ENCODE measurements at regions not wholly inside any gene's neighbourhood (a gene's known extent, or its start where the extent isn't known, plus 50 kb on each side); places are given as distances from the start of the nearest gene placed in this dataset.

DNA sequence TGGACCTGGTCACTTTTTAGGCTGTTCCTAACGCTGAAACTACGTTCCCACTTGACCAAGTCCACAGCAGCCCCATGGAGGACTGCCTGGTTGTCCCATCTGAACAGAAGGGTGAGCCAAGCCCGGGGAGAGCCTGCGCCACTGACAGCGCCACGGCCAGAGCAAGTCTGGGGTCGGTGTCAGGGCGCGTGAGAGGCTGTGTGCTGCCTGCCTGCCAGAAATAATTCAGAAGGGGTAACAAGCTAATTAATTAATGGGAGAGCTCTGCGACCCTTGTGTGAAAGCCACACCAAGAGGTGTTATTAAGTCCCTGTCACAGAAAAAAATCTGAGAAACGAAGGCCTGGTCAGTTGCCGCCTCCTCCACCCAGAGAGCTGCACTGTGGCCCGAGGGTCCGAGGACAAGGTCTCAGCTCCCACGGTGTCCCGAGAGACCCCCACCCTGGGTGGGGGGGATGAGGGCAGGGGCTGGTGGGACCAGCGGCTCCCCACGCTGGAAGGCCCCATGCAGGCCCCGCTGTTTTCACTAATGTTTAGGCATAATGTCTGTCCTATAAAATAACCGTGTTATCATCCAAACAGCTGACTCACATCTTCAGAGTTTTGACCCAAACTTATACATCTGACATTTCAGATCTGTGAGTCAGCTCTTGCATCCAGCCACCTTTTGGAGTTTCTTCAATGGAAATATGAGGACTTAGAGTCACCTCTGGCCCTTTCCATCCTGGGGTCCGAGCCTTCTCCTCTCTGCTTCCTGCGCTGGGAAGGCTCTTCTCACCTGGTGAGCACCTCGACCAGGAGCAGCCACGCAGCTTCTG lies 58.5 kb downstream of the DLL1 start:
- DNase-seq (ENCODE audit: low read depth in 2 of 2), result no peak

DNA sequence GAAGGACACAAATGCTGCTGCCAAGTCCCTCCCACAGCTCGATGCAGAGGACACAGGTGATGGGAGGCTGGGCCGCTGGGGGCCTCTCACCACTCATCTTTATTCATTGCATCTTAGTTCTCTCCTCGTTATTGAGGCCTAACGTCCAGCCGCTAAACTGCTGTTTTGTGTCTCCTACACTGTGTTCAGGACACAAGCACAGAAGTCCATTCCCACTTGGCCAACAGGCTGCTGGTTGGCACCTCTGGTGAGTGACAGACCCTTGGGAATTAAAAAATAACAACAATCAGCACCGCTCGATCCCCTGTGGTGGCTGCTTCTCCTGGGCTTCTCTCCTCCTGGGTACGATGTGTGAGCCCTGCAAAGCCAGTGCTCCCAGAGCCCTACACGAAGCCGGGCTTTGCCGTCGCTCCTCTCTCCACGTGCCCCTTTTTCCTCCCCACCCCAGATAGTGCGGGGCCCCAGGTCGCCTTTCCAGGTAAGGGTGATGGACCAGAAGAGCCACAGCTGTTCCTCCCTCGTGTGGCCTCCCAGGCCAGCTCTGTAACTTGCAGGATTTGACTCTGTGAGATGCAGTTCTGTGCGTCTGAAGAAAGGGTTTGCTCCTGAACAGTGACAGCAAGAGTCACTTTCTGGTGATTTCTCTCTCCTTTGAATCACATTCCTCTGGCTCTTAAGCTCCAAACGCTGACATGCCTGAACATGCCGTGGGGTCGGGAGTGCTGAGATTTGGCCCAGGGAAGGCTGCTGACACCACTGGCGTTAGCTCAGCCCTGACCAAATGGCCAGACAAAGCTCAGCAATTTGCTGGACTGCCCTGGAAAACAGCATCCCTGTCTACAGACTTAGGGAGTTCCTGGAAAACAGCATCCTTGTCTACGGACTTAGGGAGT lies 59.3 kb downstream of the DLL1 start:
- DNase-seq (ENCODE audit: low read depth in 2 of 2), result no peak

DNA sequence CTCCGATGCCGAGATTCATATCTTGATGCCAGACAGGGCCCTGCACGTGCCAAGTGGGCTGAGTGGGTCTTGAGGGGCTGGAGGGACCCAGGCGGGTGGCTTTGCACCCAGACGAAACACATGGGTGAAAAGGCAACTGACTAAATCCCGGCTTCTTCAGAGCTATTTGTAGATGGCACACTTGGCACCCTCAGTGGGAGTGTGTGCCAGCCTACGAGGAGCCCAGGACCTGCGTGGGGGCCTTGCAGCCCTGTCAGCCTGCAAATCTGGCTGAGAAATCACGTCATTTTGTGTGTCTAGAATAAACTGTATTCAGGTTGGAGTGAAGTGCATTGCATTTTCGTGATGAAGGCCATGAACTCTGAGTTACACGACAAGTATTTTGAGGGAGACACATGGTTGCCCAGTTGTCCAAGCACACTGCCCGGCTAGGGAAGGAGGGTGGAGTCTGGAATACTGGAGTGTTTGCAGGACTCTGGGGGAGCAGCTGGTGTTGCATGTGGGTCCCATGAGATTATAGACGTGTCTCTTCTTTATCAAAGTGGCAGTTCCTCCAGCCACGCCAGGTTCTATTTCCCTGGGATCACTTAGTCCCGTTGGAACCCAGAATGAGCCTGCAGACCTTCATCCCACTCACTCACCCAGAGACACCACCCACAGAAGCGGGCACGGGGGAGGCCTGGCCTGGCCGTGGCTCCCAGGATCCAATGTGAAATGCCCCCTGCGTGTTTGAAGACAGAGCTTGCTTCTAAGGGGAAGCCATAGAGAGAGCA lies 60.2 kb downstream of the DLL1 start:
- DNase-seq (ENCODE audit: low read depth in 2 of 2), result no peak

DNA sequence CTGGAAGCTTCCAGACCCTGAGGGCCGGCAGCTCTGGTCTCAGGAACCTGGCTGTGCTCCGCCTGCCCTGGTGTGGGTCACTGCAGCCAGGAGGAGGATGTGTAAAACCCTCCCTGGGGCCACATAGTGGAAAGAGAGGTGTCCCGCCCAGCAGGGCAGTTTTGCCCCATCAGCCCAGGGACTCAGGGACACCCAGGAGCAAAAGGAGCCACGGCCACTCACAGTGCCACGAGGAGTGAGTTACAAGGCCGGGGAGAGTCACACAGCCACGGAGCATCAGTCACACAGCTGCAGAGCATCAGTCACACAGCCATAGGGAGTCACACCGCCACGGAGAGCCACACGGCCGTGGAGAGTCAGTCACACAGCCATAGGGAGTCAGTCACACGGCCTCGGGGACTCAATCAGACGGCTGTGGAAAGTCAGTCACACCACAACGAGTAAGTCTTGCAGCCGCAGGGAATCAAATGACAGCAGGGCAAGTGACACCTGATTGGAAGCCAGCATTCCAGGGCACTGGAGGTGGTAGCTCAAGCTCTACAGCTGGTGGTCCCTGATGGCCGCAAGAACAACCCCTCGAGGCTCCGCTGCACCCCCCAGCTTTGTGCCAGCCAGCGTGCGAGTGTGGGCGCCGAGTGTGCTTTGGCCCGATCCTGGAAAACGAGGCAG lies 60.9 kb downstream of the DLL1 start:
- DNase-seq (ENCODE audit: low read depth in 2 of 2), result no peak

DNA sequence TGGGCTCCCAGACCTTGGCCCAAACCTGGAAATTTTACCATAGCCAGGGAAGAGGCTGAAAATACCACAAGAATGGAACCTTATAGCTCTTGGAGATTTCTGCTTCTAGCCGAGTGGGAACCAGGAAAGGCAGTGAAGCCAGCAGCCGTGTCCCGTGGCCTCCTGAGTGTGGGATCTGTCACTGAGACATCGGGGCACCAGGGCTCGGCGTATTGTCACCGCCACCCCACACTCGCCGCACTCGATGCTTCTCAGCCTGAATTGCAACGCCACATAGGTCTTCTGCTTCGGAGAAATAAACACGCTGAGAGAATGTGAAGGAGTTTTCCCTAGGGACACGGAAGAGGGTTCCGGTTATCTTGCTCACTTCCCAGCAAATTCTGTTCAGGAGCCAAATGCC lies 61.5 kb downstream of the DLL1 start:
- no peak for DNase-seq (ENCODE audit: low read depth in 2 of 2)

DNA sequence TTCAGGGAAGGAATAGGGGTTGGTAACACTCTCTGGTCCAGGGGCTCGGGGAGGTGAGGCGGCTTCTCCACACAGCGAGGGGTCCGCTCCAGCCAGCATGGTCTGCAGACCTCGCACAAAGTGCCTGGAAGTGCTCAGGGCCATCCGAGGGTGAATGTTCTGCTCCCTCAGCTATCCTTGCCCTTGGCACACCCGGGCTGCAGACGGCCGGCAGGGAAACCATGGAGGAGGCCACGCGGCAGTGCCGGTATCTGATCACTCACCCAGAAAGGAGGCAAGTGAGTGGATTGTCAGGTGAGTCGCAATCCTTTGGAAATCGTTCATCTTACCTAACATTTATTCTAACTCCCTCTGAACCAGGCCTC lies 62.0 kb downstream of the DLL1 start:
- DNase-seq (ENCODE audit: low read depth in 2 of 2), result no peak

DNA sequence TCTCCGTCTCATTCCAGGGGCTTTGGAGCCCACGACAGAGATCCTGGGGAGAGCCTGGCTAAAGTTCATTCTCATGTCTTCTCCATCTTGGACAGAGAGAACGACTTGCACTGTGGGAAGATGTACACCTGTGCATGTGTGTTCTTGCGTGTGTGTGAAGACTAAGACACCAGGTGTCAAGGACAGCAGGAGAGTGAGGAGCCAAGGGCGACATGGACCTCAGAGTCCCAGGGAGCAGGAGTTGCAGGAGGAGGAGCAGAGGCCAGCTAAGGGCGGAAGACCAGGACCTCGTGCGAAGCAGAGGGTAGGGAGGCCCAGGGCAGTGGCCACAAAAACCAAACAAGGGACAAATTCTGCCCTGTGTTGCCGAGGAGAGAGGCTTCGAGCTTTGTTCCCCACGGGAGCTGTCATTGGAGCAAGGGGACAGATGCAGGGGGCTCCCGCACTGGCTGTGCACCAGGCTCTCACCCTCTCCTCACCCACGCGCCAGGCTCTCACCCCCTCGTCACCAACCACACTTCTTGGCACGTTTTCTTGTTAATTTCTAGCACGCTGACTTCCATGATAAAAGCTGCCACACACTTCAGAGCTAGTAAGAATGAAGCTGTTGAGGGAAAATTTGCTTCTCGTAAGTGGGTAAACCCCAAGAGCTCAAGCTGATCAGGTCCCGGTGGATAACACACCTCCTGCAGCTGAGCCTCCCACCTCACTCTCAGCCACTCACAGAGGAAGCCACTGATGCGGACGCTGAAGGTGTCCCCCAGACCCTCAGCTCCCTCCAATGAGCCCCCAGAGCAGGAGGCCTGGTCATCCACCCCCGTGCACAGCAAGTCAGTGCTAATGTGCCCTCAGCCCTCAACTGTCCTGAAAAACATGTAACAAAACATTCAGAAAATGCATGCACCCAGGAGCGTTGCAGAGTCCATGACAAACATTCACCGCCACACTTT lies 62.6 kb downstream of the DLL1 start:
- no peak for DNase-seq (ENCODE audit: low read depth in 2 of 2)

DNA sequence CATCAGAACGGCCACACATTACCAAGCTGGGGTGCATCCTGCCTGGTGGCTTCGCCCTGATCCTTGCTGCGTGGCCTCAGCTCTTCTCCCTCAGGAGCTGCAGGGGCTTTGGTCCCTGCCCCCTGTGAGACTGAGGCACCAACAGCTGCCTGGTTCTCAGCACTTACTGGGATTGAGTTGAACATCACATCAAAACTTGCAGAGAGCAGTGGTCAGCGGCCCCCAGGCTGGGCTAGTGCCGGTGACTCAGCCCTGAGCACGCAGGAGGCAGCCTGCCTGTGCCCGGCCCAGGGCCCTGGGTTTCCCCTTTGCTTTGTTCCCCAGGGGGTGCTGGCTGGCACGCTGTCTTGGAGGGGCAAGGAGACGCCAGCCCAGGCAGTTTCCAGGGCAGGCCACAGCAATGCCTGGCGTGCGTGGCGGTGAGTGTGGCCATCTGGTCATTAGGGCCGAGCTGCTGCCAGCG lies 63.3 kb downstream of the DLL1 start:
- no peak for DNase-seq (ENCODE audit: low read depth in 2 of 2)

DNA sequence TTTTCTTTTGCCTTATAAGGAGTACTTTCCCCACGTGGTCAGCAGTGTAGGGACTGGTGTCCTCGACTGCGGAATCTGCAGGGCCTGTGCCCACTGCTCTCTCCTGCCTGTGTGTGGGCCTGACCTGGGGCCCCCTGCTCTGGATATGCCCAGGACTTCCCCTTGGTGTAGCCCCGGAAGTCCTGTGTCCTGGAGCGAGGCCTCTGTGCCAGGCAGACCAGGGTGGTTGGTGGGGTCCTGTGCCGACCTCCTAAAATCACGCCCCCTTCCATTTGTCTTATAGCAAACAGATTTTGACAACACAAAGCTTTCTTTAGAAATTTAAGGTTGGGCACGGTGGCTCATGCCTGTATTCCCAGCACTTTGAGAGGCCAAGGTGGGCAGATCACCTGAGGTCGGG lies 64.2 kb downstream of the DLL1 start:
- no peak for DNase-seq (ENCODE audit: low read depth in 2 of 2)

DNA sequence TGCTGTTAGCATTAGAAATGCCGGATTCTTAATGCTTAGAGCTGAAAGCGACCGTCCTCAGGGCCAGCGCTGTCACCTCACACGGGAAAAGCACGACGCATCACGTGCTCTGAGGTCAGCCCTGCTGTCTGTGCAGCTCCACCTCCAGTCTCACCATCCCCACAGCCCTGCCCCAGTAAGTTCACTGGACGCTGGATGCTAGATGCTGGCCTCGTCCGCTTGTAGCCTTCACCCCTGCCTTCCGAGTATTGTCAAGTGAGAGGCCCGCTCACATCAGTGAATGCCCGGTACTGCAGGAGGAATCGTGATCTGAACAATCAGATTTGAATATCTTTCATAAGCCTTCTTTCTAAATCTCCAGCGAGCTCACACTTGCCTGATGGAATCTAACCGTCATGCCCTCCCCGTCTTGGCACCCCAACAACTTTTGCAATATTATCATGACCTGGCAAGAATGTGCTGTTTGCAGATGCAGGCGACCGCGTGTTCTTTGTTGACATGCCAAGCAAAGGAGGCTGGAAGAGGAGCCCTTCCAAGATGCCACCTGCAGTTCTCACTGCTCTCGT lies 64.9 kb downstream of the DLL1 start:
- no peak for DNase-seq (ENCODE audit: low read depth in 2 of 2)

DNA sequence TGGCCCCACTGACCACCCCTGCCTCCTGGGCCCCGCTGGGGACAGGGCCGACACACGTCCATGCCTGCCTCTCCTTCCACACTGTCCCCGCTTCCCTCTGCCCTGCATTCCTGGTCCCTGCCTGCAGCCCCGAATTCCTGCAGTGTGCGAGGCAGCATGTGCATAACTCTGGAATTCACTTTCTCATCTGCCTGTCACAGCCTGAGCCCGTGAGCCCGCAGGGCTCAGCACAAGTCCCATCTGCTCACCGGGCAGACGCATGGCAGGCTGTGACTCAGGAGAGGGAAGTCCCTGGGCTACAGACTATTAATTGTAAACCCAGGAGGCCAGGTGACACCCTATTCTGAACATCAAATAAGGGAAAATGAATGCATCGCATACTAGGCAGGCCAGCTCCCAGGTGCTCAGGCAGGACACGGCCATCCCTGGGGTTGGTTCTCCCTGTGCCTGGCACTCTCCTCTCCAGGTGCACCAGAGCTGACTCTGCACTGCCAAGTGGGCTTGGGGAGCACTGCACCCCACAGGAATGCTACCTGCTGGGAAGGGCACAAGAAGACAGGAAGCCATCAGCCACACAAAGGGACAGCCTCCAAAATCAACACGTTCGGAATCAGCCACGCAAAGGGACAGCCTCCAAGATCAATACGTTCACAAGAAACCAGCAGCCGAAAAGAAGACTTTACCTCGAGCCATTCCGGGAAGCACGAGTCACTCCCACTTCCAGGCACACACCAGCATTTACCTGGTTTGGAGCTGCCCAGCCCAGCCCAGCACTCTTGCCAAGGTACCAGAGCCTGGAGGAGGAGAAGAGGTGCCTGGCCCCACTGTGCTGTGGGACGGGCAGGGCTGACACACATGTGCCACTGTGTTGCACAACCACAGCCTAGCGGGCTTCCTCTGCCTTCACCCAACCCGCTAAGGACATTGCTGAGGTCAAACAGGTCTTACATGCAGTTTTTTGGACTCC lies 65.9 kb downstream of the DLL1 start:
- no peak for DNase-seq (ENCODE audit: low read depth in 2 of 2)

DNA sequence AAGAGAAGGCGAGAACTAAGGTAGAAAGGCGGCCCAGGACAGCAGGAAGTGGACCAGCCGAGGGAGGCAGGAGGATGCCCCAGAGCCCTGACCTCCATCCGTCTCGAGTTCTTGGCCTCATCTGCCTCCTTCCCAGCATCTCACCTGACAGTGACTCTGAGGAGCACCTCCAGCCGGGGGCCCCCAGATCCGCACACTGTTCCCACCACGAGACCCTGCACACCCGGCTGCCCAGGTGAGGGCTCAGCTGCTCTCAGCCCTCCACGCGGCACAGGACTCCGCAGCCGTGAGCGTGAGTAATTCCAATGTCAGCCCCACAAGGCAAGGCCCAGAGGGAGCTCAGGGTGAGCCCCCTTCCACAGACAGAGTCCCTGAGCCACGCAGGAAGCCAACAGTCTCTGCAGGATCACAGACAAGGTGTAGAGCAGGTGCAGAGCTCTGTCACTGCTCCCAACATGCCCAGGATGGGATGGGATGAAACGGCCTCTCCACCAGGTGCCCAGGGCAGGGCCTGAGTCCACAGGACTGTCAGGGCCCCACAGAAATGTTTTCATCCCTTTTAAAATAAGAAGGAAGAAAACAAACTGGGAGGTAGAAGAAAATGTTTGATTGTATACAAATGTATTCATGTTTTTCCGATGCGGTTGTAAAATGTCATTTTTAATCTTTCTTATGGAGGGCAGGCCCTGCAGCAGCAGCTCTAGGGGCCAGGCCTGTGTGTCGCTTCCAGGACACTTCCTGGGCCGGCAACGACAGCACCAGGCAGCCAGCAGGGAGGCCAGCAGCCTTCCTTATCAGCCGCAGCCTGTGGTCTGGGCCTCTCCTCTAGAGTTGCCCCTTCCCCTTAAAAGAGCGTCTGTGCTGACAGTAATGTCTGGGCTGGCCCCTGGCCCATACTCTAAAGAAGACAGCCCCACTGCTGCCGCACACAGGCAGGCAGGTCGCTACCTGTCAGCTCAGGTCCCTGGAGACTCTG lies 66.9 kb downstream of the DLL1 start:
- DNase-seq (ENCODE audit: low read depth in 2 of 2), result no peak

DNA sequence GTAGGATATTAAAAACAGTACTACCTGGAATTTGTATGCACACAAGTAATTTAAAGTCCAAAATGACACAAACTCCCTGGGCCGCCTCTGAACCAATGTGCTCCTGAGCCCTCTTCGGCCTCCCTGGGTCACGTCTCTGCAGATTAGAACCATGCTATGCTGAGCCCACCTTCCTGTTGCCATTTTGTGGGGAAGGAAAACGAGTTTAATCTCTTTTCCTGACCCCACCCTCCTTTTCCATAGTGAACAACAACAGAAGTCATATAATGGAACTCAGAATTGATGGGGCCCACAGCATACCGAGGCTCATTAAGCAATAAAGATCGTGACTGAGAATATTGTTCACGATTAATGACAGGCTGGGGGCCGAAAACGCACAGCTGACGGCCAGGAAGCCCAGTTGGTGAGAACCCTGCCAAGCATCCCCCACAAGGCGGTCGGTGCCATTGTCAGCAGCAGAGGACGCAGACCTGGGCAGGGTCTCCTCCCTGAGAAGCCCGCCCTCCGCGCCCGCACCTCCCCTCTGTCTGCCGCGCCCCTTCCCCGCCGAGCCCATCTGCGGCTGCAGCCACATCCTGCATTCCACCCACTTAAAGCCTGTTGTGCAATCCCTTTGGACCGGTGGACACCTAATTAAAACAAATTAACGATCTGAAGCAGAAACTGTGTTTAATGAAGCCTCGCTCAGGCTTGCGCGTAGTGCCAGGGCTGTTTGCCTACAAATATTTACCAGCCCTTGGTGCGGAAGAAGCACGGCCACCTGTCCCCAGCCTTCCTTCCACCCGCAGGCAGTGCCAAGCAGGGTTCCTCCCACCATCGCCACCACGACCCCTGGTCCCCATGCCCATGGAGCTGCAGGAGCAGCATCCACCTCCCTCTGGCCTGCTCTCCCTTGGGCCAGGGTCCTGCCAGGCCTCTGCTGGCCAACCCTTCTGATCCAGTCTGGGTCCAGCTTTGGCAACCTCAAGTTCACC lies 68.1 kb downstream of the DLL1 start:
- DNase-seq (ENCODE audit: low read depth in 2 of 2), result no peak

DNA sequence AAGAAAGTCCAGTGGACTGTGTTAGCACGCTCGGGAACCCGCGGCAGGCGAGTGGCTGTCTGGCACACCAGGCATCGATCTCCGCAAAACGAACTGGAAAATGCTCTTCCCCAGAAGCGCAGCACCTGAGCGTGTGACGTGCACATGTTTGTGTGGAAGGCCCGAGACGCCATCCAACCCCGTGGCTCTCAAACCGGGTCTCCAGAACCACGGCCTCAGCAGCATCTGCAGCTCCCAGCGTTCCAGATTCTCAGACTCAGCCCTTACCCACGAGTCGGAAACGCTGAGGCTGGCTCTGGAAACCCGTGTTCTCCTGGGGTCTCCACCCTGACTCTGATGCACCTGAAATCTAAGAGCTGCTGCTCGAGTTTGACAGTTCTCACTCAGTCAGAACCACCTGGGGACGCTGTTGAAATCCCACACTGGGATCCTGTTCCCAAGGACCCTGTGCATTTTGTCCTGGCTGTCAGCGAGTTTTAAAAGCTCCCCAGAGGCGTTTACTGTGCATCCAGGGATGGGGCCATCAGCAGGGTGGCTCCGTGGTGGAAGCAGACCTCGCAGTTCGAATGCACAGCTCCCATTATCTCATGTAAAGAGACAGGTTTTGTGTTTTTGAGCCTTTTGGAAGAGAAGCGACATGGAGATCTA lies 69.0 kb downstream of the DLL1 start:
- DNase-seq (ENCODE audit: low read depth in 2 of 2), result no peak

DNA sequence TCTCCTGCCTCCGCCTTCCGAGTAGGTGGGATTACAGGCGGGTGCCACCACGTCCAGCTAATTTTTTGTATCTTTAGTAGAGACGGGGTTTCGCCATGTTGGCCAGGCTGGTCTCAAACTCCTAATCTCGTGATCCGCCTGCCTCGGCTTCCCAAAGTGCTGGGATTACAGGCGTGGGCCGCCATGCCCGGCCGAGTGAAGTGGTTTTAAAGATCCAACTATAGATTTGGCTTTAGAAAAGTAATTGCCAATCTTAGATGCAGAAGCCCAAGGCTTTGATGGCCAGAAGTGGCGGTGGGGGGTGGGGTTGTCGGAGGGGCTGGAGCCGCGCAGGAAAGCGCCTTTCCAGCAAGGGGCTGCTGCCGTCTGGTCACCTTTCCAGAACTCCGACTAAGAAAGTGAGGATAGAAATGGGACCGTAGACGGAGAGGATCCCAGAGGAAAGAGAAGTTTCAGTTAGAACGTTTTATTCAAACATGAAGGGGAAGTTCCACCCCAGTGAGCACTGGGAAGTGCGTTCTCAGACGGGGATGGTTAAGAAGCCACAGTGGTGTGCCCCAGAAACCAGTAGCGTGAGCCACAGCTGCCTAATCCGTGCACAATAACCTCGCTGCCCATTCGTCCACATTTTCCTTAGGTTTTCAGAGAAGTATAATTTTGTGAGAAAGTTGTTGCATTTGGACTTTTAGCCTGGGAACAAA lies 69.7 kb downstream of the DLL1 start:
- no peak for DNase-seq (ENCODE audit: low read depth in 2 of 2)

Measured in stimulated activated CD8-positive, alpha-beta memory T cell treated with anti-CD3 and anti-CD28 coated beads, Interleukin-7, amount 100 ng/mL, for 1 hour (primary cell).